HFFc6 (cell line): ENCODE measurements at regions not wholly inside any gene's neighbourhood (a gene's known extent, or its start where the extent isn't known, plus 50 kb on each side); places are given as distances from the start of the nearest gene placed in this dataset.

Source experiments
- DNase-seq: peaks from one replicate; pipeline ENCODE4 v3.0.0-alpha.2; 2018
- H3K27ac Mint-ChIP-seq: 2 replicates; pipeline ENCODE4 v1.8.0; 2020; ENCODE audit warnings: mild to moderate bottlenecking, mixed read lengths
- H3K27me3 Mint-ChIP-seq: 2 replicates; pipeline ENCODE4 v1.8.0; 2021; ENCODE audit warnings: mild to moderate bottlenecking, moderate library complexity, mixed read lengths; ENCODE audit not compliant: insufficient read depth
- H3K36me3 Mint-ChIP-seq: 2 replicates; pipeline ENCODE4 v1.8.0; 2021; ENCODE audit warnings: low read depth, mixed read lengths
- H3K4me1 Mint-ChIP-seq: 2 replicates; pipeline ENCODE4 v1.8.0; 2020; ENCODE audit warnings: low read depth, mixed read lengths
- H3K4me3 Mint-ChIP-seq: 2 replicates; pipeline ENCODE4 v1.8.0; 2020; ENCODE audit warnings: mild to moderate bottlenecking, moderate library complexity, mixed read lengths
- H3K9me3 Mint-ChIP-seq: 2 replicates; pipeline ENCODE4 v1.8.0; 2020; ENCODE audit warnings: mild to moderate bottlenecking, mixed read lengths
- CTCF ChIP-seq: fragments of 200-600 bp; sonication (generic); IDR thresholded peaks from 2 replicates; pipeline ENCODE4 v1.5.0; 2021; ENCODE audit warnings: antibody characterized with exemption, mild to moderate bottlenecking

- peaks cover 14% of the 10 kb centered on the region; the same call in 1 of the 2 replicates for H3K9me3 Mint-ChIP-seq
- H3K4me3 Mint-ChIP-seq: no peak overlapping the region
- DNase-seq: no peak
- no peak overlapping the region for H3K27ac Mint-ChIP-seq
- TF ChIP-seq CTCF: no peak
- H3K4me1 Mint-ChIP-seq: no peaks in the 10 kb centered on the region
- peaks cover 23% of the 10 kb centered on the region for H3K27me3 Mint-ChIP-seq
- peaks cover 4% of the 10 kb centered on the region; the same call in 1 of the 2 replicates for H3K36me3 Mint-ChIP-seq
Observed at GRCh38 chr14:56367416-56367815, 212.2 kb upstream of the TMEM260 start.

GRCh38 chr14:56371737-56372136, 207.9 kb upstream of the TMEM260 start:
- DNase-seq: no peak
- TF ChIP-seq CTCF: no peak

GRCh38 chr14:56374421-56374820, 205.2 kb upstream of the TMEM260 start:
- Mint-ChIP-seq H3K36me3 (peaks cover 10% of the 10 kb centered on the region), H3K9me3 (peaks cover 18% of the 10 kb centered on the region; the same call in 1 of the 2 replicates), H3K4me3 (no peak overlapping the region), H3K27me3 (peaks cover 9% of the 10 kb centered on the region; the same call in 1 of the 2 replicates), H3K4me1 (peaks cover 19% of the 10 kb centered on the region), H3K27ac (no peak overlapping the region)
- no peak for TF ChIP-seq CTCF
- no peak for DNase-seq

More at GRCh38 chr14:56371737-56372136, 207.9 kb upstream of the TMEM260 start:
- no peaks in the 10 kb centered on the region for H3K4me1 Mint-ChIP-seq
- peaks cover 10% of the 10 kb centered on the region for H3K36me3 Mint-ChIP-seq
- H3K4me3 Mint-ChIP-seq: no peak overlapping the region
- H3K27me3 Mint-ChIP-seq: peaks cover 14% of the 10 kb centered on the region
- H3K9me3 Mint-ChIP-seq: peaks cover 18% of the 10 kb centered on the region; the same call in 1 of the 2 replicates
- no peak overlapping the region for H3K27ac Mint-ChIP-seq

- H3K9me3 Mint-ChIP-seq: no peaks in the 10 kb centered on the region
- no peaks in the 10 kb centered on the region for H3K36me3 Mint-ChIP-seq
- peak overlapping the region; percentile 48; the same call in 1 of the 2 replicates for H3K4me3 Mint-ChIP-seq
- no peak for TF ChIP-seq CTCF
- peaks cover 8% of the 10 kb centered on the region; the same call in 1 of the 2 replicates for H3K27me3 Mint-ChIP-seq
- DNase-seq: no peak
- peak overlapping the region; percentile 24; the same call in 1 of the 2 replicates for H3K27ac Mint-ChIP-seq
- peaks cover 23% of the 10 kb centered on the region for H3K4me1 Mint-ChIP-seq
Observed at GRCh38 chr14:56378046-56378445, 201.6 kb upstream of the TMEM260 start.

- peak overlapping the region; percentile 48 for H3K4me3 Mint-ChIP-seq
- peak overlapping the region; percentile 24; the same call in 1 of the 2 replicates for H3K27ac Mint-ChIP-seq
- peaks cover 23% of the 10 kb centered on the region for H3K4me1 Mint-ChIP-seq
- no peaks in the 10 kb centered on the region for H3K9me3 Mint-ChIP-seq
- peak; percentile 51 for DNase-seq
- H3K36me3 Mint-ChIP-seq: no peaks in the 10 kb centered on the region
- TF ChIP-seq CTCF: no peak
- H3K27me3 Mint-ChIP-seq: peaks cover 8% of the 10 kb centered on the region; the same call in 1 of the 2 replicates
Observed at GRCh38 chr14:56378475-56378877, 201.1 kb upstream of the TMEM260 start.

GRCh38 chr14:56379956-56380355, 199.6 kb upstream of the TMEM260 start:
- H3K4me3 Mint-ChIP-seq: no peak overlapping the region
- no peaks in the 10 kb centered on the region for H3K9me3 Mint-ChIP-seq
- peaks cover 23% of the 10 kb centered on the region for H3K4me1 Mint-ChIP-seq
- no peaks in the 10 kb centered on the region for H3K36me3 Mint-ChIP-seq
- H3K27me3 Mint-ChIP-seq: peaks cover 6% of the 10 kb centered on the region; the same call in 1 of the 2 replicates
- no peak overlapping the region for H3K27ac Mint-ChIP-seq
- no peak for DNase-seq
- TF ChIP-seq CTCF: no peak
